IPS-11a (cell line): ENCODE measurements at regions not wholly inside any gene's neighbourhood (a gene's known extent, or its start where the extent isn't known, plus 50 kb on each side); places are given as distances from the start of the nearest gene placed in this dataset.
A peak's percentile ranks its signal among the peaks of the same experiment; 100 is the strongest.

Source experiments
- H3K4me3 ChIP-seq: one replicate; pipeline ENCODE4 v1.5.1; 2013; ENCODE audit warnings: low read depth, low read length, control low read depth

DNA sequence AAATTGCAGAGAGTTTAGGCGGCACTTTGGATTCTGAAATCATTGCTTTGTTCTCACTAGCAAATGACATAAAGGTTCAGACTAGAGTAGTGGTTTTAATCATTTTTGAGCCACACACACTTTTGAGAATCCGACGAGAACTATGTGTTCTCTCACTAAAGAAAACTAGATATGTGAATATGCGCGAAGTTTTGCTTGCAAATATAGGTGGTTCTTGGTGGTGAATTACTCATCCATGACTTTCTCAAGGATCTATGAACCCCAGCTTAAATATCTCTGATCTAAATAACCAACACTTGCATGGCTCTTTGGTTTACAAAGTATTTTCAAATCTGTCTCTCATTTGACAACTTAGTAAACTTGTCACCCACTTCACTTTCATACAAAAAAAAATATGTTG, 54.8 kb downstream of the NOG start:
- no peak overlapping the region for H3K4me3 ChIP-seq

DNA sequence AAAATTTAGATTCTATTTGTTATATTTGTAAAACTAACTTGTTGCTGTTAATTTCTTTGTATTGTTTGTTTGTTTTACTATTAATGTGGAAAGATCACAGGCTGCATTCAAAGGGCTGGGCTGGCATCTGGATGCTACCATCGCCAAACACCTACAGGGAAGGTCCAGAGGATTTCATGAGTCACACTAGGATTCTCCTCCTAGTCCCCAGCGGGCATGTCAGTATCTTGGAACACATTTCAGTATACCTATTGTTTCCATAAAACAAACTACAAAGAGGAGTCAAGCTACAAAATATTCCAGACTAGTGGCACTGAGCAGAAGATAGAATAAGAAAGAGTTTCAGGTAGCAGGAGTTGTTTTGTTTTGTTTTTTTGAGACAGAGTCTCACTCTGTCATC, 55.3 kb downstream of the NOG start:
- H3K4me3 ChIP-seq = no peak overlapping the region

DNA sequence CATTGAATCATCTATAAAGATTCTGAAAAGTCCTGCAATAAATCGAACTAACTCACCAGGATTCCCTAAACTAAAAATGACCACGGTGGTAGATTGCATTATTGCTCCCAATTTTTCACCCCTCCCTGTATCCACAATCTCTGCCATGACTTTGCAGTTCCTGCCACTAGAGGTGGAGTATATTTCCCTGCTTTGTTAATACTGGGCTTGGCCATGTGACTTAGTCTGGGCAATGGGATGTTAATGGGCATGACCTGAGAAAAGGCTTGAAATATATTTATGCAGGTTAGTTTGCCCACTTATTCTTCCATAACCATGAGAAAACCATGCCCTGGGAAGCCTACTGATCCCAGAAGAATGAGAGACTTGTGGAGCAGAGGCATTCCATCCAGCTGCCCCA, 59.1 kb downstream of the NOG start:
- H3K4me3 ChIP-seq = no peak overlapping the region

DNA sequence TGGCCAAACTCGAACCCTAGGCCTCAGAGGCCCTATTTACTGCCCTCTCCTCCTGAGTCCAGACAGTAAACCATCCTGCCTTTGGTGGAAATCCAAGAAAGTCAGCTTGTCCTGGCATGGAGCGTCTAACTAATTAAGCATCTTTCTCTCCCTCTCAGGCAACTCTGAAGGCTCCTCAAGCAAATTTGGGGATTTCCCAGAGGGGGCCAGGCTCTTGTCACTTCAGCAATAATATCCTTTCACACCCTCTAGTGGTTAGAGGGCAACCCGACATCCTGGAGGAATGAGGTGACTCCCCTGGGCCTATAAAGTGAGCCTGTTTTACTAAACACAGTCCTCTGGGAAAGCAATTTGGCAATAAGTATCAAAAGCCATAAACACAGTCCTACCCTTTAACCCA, 60.4 kb downstream of the NOG start:
- no peak overlapping the region for H3K4me3 ChIP-seq

DNA sequence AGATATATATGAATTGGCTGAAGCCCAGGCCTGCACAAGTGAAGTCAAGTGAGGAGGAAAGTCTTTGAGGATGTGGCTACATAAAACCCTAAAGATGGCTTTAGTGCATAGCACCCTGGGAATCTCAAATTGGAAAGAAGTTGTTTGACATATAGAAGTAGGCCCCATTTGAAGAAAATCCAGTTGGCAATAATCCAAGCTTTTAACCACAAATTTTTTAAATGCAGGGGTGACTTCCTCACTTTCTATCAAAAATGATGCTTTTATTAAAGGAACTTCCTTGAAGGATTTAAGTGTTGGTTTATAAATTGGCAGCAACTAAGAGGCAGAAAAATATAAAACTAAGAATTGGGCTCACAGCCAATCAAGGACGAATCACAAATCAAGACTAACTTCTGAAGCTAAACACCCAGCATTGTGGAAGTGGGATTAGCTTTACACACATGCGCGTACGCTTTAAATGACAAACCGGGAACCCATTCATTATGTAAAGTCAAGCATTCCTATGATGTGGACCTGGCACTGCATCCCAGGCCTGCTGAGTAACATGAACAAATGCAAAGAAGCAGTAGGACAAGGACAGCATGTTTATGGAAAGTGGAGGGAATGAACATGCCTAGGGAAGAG, 63.3 kb downstream of the NOG start:
- H3K4me3 ChIP-seq = no peak overlapping the region

DNA sequence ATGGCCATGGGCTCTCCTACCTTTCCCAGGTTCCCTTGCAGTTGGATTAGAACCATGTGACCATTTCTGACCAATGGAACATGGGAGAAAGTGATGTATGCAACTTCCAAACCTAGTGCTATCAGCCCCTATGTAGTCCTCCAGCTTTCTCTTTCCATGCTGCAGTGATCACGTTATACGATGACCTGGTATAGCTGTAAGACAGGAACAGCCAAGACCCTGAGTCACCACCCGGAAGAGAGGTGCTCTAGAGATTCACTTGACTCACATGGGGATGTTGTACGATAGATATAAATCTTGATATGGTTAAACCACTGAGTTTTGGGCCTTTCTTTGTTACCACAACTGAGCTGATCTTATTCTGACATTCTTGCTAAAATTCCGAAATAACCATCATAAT, 65.1 kb downstream of the NOG start:
- no peak overlapping the region for H3K4me3 ChIP-seq

DNA sequence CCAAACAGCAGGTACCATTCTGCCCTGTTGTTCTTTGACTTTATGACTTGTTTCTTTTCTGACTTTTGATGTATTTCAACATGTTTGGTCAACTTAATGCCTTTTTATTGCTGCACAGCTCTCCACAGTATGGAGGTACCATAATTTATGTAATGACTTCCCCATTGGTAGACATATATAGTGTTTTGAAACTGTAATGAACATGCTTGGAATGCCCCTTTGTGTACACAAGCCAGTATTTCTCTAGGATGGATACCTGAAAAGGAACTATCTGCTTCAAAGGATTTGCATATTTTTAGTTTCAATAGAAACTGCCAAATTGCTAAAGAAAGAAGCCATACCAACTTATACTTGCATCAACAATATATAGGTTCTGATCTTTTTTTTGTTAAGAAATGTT, 66.1 kb downstream of the NOG start:
- no peak overlapping the region for H3K4me3 ChIP-seq

DNA sequence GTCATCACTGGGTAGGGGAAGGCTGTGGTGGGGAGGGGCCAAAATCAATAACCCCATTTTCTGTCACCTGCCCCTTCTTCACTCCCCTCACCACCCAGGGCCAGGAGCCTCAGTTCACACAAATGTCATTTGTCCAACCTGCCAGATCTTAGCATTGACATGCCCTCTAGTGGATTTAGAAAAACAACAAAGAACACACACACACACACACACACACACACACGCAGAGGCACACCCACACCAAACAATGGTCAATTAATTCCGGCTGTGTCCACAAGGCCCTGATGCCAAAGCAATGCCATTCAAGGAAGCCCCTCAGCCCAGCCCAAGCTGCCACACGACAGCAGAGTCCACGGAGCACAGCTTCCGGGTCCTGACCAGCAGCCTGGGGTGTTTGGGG, 68.4 kb downstream of the NOG start:
- H3K4me3 ChIP-seq = no peak overlapping the region

DNA sequence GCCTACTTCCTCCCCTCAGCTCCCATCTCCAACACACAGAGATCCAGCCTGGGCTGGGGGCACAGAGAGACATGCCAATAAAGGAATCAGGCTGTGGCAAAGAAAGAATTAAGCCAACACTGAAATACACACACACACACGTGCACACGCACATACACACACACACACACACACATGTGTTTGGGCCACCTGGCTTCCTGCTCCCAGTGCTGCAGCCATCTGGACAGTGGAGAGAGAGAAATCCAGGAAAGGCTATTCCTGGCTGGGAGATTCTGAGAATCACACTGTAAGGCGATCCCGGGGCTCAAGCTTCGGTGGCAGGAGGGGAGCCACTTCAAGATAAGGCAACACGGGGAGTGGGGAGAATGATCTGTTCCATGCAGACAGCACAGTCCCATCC, 72.4 kb downstream of the NOG start:
- no peak overlapping the region for H3K4me3 ChIP-seq

DNA sequence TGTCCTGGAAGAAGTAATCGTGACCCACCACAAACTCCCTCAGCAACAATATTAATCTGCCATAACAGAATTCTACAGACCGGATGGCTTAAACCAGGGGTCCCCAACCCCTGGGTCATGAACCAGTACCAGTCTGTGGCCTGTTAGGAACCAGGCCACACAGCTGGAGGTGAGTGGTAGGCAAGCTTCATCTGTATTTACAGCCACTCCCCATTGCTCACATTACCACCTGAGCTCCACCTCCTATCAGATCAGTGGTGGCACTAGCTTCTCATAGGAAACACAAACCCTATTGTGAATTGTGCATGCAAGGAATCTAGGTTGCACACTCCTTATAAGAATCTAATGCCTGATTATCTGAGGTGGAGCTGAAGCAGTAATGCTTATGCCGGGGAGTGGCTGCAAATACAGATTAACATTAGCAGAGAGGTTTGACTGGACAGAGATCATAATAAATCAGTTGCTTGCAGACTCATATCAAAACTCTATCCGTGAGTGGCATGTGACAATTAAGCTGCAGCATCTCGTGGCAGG, 74.5 kb downstream of the NOG start:
- H3K4me3 ChIP-seq = no peak overlapping the region

DNA sequence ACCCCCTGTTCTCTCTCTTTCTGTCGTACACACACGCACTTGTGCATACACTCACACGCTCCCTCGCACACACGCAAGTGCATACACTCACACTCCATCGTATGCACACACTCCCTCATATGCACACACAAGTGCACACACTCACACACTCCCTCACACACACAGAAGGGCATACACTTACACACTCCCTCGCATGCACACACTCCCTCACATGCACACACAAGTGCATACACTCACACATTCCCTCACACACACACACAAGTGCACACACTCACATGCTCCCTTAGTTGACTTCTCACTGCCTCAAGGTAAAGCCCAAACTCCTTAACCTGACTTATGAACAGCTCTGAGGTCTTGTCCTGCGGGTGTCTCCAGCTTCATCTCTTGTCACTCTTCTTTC, 78.7 kb downstream of the NOG start:
- no peak overlapping the region for H3K4me3 ChIP-seq

DNA sequence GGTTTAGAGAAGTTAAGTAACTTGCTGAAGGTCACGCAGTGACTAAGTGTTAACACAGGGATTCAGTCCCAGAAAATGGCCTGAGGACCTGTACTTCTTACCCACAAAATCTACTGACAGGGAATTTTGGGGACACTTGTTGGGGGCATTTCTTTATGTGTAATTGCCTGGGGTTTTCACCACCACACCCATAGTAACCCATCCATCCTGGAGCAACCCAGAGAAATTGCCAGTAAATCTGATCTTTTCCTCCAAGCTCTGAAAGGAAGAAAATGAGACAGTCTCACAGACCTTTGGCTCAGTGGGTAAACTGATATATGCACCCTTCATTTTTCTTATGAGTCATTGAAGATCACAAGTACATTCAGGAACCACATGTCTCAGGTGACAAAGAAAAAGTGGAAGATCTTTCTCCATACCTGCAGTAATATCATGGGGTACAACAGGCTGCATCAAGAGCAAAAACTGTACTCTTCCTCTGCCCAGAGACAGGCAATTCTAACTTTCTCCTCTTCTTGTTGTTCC, 81.0 kb downstream of the NOG start:
- no peak overlapping the region for H3K4me3 ChIP-seq

DNA sequence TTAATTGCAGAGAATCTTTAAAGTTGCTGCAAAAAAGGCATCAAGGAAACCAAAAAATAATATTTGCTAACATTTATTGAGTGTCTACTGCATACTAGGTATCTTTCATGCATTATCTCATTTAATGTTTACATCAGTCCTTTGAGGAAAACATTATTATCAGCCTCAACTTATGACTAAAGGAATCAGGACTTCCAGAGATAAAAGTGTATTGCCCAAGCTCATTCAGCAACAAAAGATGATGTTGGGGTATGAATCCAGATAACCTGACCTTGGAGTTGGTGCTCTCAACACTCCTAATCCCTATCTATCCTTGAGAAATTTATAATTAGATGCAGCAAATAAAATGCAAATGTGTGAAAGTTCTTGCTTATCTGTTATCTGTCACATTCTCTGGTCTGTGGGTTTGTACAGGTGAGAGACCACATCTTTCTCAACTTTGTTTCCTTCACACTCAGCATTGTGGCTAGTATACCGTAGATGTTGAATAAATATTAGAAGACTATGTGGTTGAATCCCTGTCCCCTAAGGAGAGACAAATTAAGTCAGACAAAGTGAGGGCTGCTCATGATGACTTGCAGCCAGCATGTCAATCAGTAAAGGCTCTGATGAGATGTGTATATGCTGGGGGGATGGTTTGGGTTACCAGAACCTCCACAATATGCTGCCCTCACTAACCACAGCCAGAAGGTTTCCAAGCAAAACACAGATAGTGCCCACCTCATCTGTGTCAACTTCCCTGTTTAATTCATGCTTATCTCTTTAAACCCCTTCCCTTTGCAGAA, 82.6 kb downstream of the NOG start:
- no peak overlapping the region for H3K4me3 ChIP-seq

DNA sequence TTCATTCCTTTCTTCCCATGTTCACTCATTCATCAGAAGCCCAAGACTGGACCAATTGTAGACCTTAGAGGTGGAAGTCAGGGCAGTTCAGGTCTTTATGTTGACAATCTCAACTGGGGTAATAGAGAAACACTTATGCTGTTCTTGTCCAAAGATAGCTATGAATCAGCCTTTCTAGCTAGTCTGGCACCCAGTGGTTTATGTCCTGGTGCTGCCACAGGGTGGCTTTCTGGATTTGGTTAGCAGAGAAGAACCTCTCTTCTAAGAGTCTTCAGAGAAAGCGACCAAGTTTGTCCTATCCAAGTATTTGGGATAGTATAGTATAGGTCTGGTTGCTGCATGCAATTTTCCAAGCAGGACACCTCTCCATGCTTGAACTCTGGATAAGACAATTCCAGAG, 83.3 kb downstream of the NOG start:
- H3K4me3 ChIP-seq = no peak overlapping the region

DNA sequence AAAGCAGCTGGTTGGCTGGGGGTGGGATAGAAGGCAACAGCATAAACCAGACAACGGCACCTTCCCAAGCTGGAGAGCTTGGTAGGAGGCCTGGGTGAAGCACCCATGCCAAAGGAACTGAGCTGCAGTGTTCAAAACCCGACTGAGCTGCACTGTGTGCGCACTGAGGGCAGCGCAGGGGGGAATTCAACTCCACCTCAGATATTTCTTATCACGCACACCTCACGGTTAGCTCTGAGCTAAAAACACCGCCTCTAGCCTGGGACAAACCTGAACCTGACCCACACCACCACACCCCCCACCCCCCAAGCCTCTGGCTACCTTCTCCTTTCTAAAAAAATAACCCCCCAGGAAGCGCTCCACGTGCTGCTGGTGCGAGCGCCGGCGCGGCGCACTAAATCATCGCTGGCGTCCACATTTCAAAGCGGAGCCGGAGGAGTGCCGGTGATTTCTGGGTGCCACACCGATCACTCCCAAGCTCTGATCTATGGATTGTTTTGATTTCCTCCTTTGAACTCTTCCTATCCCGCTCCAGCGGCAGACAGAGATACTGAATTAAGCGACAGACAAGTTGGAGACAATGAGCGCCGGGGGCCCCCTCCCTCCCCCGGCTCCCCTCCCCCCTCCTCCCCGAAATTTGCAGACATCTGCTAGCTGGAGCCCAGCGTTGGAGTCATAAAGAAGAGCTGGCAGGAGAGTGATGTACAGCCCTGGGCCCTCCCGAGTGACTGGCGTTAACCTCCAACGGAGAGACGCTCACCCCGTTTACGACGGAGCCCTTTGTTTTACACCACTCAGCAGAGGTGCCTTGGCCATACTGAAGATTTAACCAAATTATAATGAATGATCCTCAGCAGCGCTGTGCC, 85.0 kb downstream of the NOG start:
- peak overlapping the region; percentile 44 for H3K4me3 ChIP-seq

DNA sequence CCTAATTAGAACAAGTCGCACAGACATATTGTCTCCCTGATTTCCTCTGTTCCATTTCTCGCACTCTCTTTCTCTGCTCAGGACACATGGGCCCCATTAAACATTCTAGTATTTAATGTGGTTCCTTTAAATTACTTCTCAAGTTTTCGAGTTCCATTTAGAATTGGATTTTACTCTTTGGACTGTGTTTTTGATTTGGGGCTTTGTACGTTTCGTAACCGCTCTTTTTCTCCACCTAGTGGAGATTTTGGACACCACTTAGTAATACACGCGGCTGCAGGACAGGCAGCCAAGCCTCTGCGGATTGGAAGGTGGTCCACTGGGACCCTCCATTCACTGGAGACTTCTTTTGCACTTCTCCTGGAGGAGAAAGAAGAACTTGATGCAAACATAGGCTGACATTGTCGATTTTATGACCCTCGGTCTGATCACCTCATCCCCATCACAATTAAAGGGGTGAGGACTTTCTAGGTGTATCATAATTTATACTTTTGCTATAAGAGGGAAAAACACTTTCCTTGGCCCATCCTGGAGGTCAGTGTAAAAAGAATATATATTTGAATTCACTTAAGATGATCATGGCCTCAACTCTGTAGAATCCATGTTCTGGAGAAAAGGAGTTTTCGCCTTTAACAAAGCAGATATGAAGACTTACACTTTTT, 85.7 kb downstream of the NOG start:
- peak overlapping the region; percentile 44 for H3K4me3 ChIP-seq

DNA sequence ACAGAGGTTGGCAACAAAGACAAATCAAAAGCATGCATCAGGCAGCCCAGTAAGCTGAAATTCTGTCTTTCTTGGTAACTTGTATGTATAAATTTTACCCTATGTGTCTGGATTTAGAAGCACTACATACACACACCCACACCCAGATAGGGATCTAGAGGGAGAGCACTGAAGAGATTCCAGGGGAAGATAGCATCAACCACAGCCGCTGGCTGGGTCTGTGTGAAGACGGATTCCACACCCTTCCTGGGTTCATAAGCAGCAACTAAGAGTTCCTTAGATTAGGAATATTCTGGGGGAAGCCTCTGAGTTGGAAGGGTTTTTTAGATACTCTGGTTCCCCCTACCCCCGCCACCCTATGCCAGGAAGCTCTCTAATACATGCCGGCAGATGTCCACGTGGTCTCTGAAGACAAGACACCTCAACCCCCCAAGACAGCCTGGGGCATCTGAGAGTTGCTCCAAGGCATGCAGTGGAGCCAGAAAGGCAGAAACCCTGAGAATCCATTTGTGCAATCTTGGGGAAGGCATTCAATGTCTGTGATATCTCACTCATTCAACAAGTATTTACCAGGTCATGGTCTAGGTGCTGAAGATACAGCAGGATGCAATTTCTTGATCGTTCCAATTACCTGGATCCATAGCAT, 86.4 kb downstream of the NOG start:
- H3K4me3 ChIP-seq = no peak overlapping the region

DNA sequence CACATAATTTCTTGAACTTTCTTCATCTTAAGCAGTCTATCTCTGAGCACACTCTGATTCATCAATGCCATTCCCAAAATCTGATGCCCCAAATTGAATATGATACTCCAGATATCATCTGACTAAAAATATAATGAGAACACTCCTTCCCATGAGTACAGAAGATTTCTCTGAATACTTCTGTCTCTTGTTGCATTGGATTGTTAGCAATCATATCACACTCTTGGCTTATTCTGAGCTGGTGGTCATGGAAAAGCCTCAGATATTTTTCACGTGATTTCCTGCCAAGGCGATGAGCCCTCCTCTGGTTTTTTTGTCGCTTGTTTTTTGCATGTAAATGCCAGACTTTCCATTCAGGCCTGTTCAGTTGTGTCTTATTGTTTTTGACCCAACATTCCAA, 87.2 kb downstream of the NOG start:
- no peak overlapping the region for H3K4me3 ChIP-seq

DNA sequence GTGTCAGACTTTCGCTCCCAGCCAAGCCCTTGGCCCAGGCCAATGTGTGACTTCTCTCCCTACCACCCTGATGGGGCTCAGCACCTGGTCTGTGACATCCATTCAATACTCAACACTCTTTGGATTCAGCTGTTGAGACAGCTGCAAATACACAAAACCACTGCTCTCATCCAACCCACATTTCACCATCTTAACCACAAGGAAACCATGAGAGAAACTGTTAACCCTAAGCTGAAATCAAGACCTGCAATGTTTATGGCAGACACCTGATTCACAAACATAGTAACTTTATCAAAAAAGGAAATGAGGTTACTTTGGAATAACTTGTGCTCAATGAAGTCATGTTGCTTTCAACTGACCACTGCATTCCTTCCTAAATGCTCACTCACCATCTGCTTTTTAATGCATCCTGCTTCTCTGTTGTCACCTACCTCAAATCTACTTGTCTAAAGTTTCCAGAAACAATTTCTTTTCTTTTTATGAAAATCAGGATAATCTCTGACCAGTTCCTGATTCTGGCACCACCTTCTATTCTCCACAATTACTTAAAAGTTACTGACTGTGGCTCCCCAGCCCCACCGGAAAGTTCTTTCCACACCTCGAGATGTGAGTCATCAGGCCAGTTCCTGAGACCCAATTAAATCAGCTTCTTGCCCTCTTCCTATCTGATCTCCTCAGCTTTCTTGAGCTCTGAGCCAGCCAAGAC, 88.2 kb downstream of the NOG start:
- H3K4me3 ChIP-seq = no peak overlapping the region

DNA sequence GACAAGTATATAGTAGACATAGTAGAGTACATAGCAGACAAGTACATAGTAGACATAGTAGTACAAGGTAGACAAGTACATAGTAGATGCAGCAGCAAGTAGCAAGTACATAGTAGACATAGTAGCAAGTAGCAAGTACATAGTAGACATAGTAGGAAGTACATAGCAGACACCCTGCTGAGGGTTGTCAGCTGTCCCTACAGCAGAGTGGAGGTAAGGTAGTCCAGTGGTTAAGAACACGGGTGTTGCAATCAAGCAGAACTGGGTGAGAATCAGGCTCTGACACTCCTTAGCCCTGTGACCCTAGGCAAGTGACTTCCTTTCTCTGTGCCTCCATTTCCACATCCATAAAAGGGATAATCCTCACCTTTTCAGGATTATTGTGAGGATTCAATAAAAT, 94.7 kb downstream of the NOG start:
- no peak overlapping the region for H3K4me3 ChIP-seq
